Spinal cord (tissue), 9 donors: ENCODE measurements at regions not wholly inside any gene's neighbourhood (a gene's known extent, or its start where the extent isn't known, plus 50 kb on each side); places are given as distances from the start of the nearest gene placed in this dataset.
A peak's percentile ranks its signal among the peaks of the same experiment; 100 is the strongest.

Source experiments
- DNase-seq, 6 donors: peaks; one replicate each; pipeline versions ENCODE4 v3.0.0 to v3.0.0-alpha.2; 2013 to 2015; ENCODE audit warnings: low spot score in 6 of 6, low read depth in 4 of 6
- H3K27ac ChIP-seq: one replicate; pipeline ENCODE4 v1.5.1; 2013; ENCODE audit warnings: low read depth, low read length, control low read depth
- H3K27me3 ChIP-seq: one replicate; pipeline ENCODE4 v1.6.1; 2013; ENCODE audit warnings: low read length; ENCODE audit not compliant: control insufficient read depth, insufficient read depth
- H3K36me3 ChIP-seq: one replicate; pipeline ENCODE4 v1.6.1; 2013; ENCODE audit warnings: low read length; ENCODE audit not compliant: control insufficient read depth, insufficient read depth
- H3K4me1 ChIP-seq: one replicate; pipeline ENCODE4 v1.6.1; 2013; ENCODE audit warnings: low read length; ENCODE audit not compliant: control insufficient read depth, insufficient read depth
- H3K4me3 ChIP-seq: one replicate; pipeline ENCODE4 v1.5.1; 2013; ENCODE audit warnings: low read depth, low read length, control low read depth
- H3K9me3 ChIP-seq: one replicate; pipeline ENCODE4 v1.6.1; 2013; ENCODE audit warnings: low read length; ENCODE audit not compliant: control insufficient read depth, insufficient read depth
- WGBS: methylation state at CpG from one replicate; pipeline ENCODE4 v1.1.5; 2013; ENCODE audit warnings: missing lambda C conversion rate; ENCODE audit not compliant: insufficient coverage; 5-methylcytosine and 5-hydroxymethylcytosine counted together
- donor health status: healthy.

- Histone ChIP-seq H3K36me3 (no peaks in the 10 kb centered on the region), H3K4me1 (no peaks in the 10 kb centered on the region), H3K27ac (no peak overlapping the region), H3K4me3 (no peak overlapping the region), H3K9me3 (no peaks in the 10 kb centered on the region), H3K27me3 (no peaks in the 10 kb centered on the region)
- DNase-seq = no peak
- WGBS = 90% methylated on average over 11 of the region's 17 CpGs
Observed at GRCh38 chr5:99817796-99818195, 717.4 kb upstream of the FAM174A start.

DNA sequence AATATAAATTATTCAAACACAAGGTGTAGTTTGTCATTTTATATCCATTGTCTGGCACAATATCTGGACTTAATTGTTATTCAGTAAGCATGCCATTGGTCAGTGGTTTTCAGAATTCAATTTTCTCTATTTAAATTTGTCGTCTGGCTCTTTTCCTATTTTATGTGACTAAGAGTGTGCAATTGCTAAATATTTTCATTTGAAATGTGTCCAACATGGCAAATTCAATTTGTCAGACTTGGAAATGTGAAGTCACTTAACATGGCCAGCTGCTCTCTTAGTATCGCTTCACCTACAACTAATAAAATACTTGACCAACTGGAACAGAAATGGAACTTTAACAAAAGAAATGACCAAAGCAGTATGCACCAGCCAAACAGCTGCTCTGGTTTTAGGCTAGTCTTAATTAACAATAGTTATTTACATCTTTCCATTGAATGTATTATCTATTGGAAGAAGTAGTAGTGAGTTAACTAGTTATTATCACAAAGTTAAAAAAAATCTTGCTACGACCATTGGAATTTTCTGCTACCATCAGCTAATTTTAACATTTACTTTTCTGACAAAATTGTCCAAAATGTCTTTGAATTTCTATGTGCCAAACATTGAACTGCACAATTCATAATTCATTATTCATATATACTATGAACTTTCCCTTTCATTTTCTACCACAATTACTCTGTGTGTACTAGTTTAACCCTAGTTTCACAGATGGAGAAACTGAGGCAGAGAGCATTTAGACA is 720.7 kb upstream of the FAM174A start:
- Histone ChIP-seq H3K27ac (no peak overlapping the region), H3K4me3 (no peak overlapping the region), H3K4me1 (no peaks in the 10 kb centered on the region), H3K36me3 (no peaks in the 10 kb centered on the region), H3K9me3 (no peaks in the 10 kb centered on the region), H3K27me3 (no peaks in the 10 kb centered on the region)
- WGBS = no CpG with 5 or more reads among the region's 3 CpGs
- peak in 1 of 6 donors; percentile 38 for DNase-seq

GRCh38 chr5:99808657-99809230 is 726.4 kb upstream of the FAM174A start:
- no peak for DNase-seq
- H3K27me3 ChIP-seq = no peaks in the 10 kb centered on the region
- H3K4me1 ChIP-seq = no peaks in the 10 kb centered on the region
- H3K27ac ChIP-seq = no peak overlapping the region
- no peak overlapping the region for H3K4me3 ChIP-seq
- no CpG with 5 or more reads among the region's 3 CpGs for WGBS
- H3K36me3 ChIP-seq = no peaks in the 10 kb centered on the region
- H3K9me3 ChIP-seq = no peaks in the 10 kb centered on the region

DNA sequence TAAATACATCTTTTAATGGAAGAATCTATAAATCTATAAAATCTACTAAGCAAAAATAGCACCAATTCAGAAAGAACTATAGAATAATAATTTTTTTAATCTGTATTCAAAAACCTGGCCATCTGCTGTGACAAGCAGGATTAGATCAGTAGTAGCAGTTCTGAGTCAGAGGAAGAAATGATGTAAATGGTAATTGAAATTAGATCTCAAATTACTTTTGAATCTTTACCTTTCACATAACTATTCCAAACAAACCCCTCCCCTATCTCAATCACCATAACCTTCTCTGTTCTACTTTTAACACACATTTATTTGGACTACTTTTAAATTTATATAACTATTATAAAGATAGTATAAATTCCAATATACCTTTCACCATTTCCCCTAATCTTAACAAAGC is 727.8 kb upstream of the FAM174A start:
- H3K4me1 ChIP-seq = no peaks in the 10 kb centered on the region
- H3K9me3 ChIP-seq = no peaks in the 10 kb centered on the region
- no peak for DNase-seq

DNA sequence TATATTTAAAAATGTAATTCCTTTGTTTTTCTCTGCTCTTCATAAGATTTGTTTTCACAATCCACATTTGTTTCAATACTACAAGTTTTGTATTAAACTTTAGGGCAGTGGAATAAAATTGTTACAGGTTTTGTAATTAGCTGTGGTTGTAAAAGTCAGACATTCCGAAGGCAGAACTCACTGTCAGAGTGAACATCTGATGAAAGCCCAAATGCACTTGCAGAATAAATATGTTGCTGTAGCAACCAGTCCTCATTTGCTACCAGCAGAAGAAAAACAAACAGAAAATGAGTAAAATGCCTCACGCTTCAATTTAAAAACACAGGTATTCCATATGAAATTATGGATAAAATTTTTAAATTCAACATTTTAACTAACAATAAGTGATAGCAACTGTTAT is 740.1 kb upstream of the FAM174A start:
- WGBS = no CpG with 5 or more reads among the region's 2 CpGs
- Histone ChIP-seq H3K4me1 (no peaks in the 10 kb centered on the region), H3K4me3 (no peak overlapping the region), H3K9me3 (no peaks in the 10 kb centered on the region), H3K36me3 (no peaks in the 10 kb centered on the region), H3K27ac (no peak overlapping the region), H3K27me3 (no peaks in the 10 kb centered on the region)
- DNase-seq = peak in 3 of 6 donors; percentile 7 to 46 (median 35)

More for the DNA sequence above, 727.8 kb upstream of the FAM174A start:
- no peak overlapping the region for H3K27ac ChIP-seq
- no peaks in the 10 kb centered on the region for H3K27me3 ChIP-seq
- H3K36me3 ChIP-seq = no peaks in the 10 kb centered on the region
- H3K4me3 ChIP-seq = no peak overlapping the region

DNA sequence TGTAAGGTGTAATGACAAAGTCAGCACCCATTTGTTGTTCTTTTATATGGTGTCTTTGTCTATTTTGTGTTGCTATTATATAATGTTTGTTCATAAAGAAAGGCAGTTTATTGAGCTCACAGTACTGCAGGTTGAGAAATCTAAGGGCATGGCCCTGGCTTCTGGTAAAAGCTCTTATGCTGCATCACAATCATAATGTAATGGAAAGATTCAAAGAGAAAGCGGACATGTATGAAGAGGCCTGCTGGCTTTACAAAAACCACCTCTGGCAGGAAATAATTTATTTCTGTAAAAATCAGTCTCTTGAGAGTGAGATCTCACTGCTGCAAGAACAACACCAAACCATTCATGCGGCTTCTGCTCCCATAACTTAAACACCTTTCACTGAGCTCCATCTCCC is 746.7 kb upstream of the FAM174A start:
- WGBS = no CpG with 5 or more reads among the region's 2 CpGs
- H3K4me3 ChIP-seq = no peak overlapping the region
- H3K4me1 ChIP-seq = no peaks in the 10 kb centered on the region
- DNase-seq = no peak
- no peak overlapping the region for H3K27ac ChIP-seq
- H3K9me3 ChIP-seq = no peaks in the 10 kb centered on the region
- no peaks in the 10 kb centered on the region for H3K27me3 ChIP-seq
- no peaks in the 10 kb centered on the region for H3K36me3 ChIP-seq

GRCh38 chr5:99775189-99775588 is 760.0 kb upstream of the FAM174A start:
- DNase-seq = no peak
- no peak overlapping the region for H3K4me3 ChIP-seq
- H3K4me1 ChIP-seq = no peaks in the 10 kb centered on the region
- H3K27me3 ChIP-seq = no peaks in the 10 kb centered on the region
- H3K27ac ChIP-seq = no peak overlapping the region
- H3K9me3 ChIP-seq = no peaks in the 10 kb centered on the region
- 45% methylated on average over 1 of the region's 3 CpGs for WGBS
- H3K36me3 ChIP-seq = no peaks in the 10 kb centered on the region

DNA sequence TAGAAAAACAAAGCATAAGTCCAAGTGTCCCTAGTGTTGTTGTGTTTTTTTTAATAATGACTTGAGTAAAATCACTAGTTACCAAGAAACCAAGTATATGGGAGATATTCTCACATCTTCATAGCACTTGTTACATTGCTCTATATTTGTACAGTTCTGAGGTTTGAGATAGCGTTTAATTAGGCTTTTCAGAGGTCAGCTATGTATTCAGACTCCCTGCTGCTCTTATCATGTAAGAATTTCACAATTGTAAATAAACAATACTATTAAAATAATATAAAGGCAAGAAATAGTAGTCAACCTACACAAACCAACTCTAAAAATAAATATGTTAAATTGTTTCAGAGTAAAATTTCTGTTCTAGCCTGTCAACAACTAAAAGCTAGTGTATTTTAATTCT is 761.9 kb upstream of the FAM174A start:
- Histone ChIP-seq H3K36me3 (no peaks in the 10 kb centered on the region), H3K27me3 (no peaks in the 10 kb centered on the region), H3K4me3 (no peak overlapping the region), H3K9me3 (no peaks in the 10 kb centered on the region), H3K4me1 (no peaks in the 10 kb centered on the region), H3K27ac (no peak overlapping the region)
- WGBS = no CpG with 5 or more reads among the region's 1 CpG
- DNase-seq = no peak

DNA sequence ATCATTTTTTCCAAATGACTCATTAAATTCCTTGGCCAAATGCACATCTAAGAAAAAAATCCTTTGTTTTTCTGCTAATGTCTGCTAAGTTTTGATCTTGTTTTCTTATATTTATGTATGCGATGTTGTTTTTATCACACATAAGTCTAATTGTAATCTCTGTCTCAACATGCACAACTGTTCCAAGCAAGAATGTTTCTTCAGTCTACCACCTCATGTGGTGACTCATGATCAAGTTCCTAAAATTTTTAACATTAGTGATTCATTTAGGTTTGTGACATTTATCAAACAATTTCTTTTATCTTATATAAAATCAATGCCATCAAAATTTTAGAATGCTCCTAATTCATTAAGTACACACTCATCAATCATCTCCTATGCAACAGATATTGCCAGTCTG is 763.9 kb upstream of the FAM174A start:
- Histone ChIP-seq H3K36me3 (no peaks in the 10 kb centered on the region), H3K27ac (no peak overlapping the region), H3K4me1 (no peaks in the 10 kb centered on the region), H3K27me3 (no peaks in the 10 kb centered on the region), H3K4me3 (no peak overlapping the region), H3K9me3 (no peaks in the 10 kb centered on the region)
- DNase-seq = no peak
- no CpG with 5 or more reads among the region's 1 CpG for WGBS

- 67% methylated on average over 1 of the region's 3 CpGs for WGBS
- no peak overlapping the region for H3K27ac ChIP-seq
- H3K9me3 ChIP-seq = no peaks in the 10 kb centered on the region
- no peaks in the 10 kb centered on the region for H3K27me3 ChIP-seq
- DNase-seq = peak in 1 of 6 donors; percentile 4
- H3K36me3 ChIP-seq = no peaks in the 10 kb centered on the region
- no peaks in the 10 kb centered on the region for H3K4me1 ChIP-seq
- no peak overlapping the region for H3K4me3 ChIP-seq
Observed at GRCh38 chr5:99765011-99765410, 770.2 kb upstream of the FAM174A start.
